ENCODE measurements at regions not wholly inside any gene's neighbourhood (a gene's known extent, or its start where the extent isn't known, plus 50 kb on each side); places are given as distances from the start of the nearest gene placed in this dataset.

DNA sequence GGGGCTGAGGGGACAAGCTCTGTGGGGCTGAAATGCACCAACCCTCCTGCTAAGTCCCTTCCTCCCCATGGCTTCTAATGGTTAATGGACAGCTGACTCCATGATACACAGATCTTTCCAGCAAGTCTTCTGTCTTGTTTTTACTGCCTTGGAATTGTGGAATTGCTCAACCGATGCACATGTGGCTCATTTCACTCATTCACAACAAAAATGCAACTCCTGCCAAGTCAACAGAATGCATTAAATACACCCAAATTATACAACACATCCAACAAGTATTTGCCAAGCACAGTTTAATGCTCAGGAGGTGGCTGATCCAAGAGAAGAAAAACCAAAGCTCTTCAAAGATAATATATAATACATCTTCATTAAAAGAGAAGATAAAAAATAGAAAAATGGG is 61.9 kb upstream of the PAGE4 start:
- 88% methylated on average over 1 of the region's 1 CpG; no CpG with 5 or more reads in 1 of the 2 experiments for WGBS, 2 experiments (ENCODE audit: extremely low coverage in 1 of 2, insufficient coverage in 1 of 2, insufficient read length in 1 of 2, insufficient replicate concordance in 2 of 2, low coverage in 1 of 2, low lambda C conversion rate in 2 of 2, missing lambda C conversion rate in 1 of 2)
- Histone ChIP-seq H4K5ac (ENCODE audit: insufficient read length, low read depth, low read length) (no peak overlapping the region), H3K56ac (replicated peaks; ENCODE audit: insufficient read length, low read depth, low read length) (no peak overlapping the region), H3K27ac (ENCODE audit: low read depth, low read length) (no peak overlapping the region), H4K91ac (replicated peaks; ENCODE audit: insufficient read length, low read length) (no peak overlapping the region), H2BK5ac (ENCODE audit: low read depth, low read length) (no peak overlapping the region), H2AK5ac (ENCODE audit: low read depth, low read length) (no peak overlapping the region), H3K9me3 (ENCODE audit: insufficient read depth in 2 of 2, low read depth in 1 of 2, low read length in 1 of 2) (no peaks in the 10 kb centered on the region), H2AFZ (ENCODE audit: low read length) (no peak overlapping the region), H3K4ac (replicated peaks; ENCODE audit: insufficient read length, low read depth, low read length) (no peak overlapping the region), H3K36me3 (ENCODE audit: control insufficient read depth in 2 of 4, insufficient read depth in 4 of 4, low read length in 3 of 4) (no peaks in the 10 kb centered on the region), H3K18ac (ENCODE audit: extremely low read depth, low read length) (no peak overlapping the region), H3K27me3 (replicated peaks in 1 of 4; ENCODE audit: control insufficient read depth in 3 of 4, extremely low read depth in 1 of 4, insufficient read depth in 3 of 4, low read length in 3 of 4) (no peaks in the 10 kb centered on the region), H3K4me3 (ENCODE audit: extremely low read depth in 1 of 4, insufficient read depth in 2 of 4, low read depth in 3 of 4, low read length in 4 of 4) (no peak overlapping the region), H3K9ac (replicated peaks in 1 of 4; ENCODE audit: extremely low read depth in 1 of 4, low read depth in 3 of 4, low read length in 3 of 4) (no peak overlapping the region), H2BK20ac (ENCODE audit: low read length) (no peak overlapping the region), H3K14ac (ENCODE audit: insufficient read length) (no peak overlapping the region), H2BK120ac (replicated peaks; ENCODE audit: low read depth, low read length) (no peak overlapping the region), H4K8ac (ENCODE audit: extremely low read depth, insufficient read depth, low read length) (no peak overlapping the region), H4K20me1 (replicated peaks in 1 of 2; ENCODE audit: control insufficient read depth in 1 of 2, insufficient read depth in 2 of 2, low read length in 2 of 2) (no peaks in the 10 kb centered on the region), H3K4me1 (replicated peaks in 1 of 4; ENCODE audit: control insufficient read depth in 3 of 4, insufficient read depth in 4 of 4, low read length in 3 of 4) (no peaks in the 10 kb centered on the region), H3K4me2 (ENCODE audit: insufficient read depth in 1 of 2, low read depth in 2 of 2, low read length in 2 of 2) (no peak overlapping the region), H3K79me2 (ENCODE audit: control insufficient read depth in 1 of 2, insufficient read depth in 2 of 2, low read length in 2 of 2) (no peaks in the 10 kb centered on the region), H3K23ac (ENCODE audit: insufficient read length) (no peak overlapping the region), H2BK12ac (ENCODE audit: low read depth, low read length) (no peak overlapping the region), H3K79me1 (ENCODE audit: low read depth, low read length) (no peaks in the 10 kb centered on the region), H2BK15ac (ENCODE audit: low read length) (no peak overlapping the region), H3K23me2 (ENCODE audit: low read depth, low read length) (no peaks in the 10 kb centered on the region)
- DNase-seq (ENCODE audit: low read depth in 1 of 2, low spot score in 2 of 2) (no peak), FAIRE-seq (no peak)
- ChIA-PET CTCF (ENCODE audit: partially characterized antibody) (interaction anchor here (0.8 kb wide), 1 partner anchor 71 kb away, joined by 3 read pairs; no protein-coding TSS in a partner anchor), POLR2A (ENCODE audit: partially characterized antibody) (no interaction called here)
- no peak for TF ChIP-seq SP4 (IDR thresholded peaks at IDR 0.05; ENCODE audit: low read length)
- TF ChIP-seq TBP (IDR thresholded peaks at IDR 0.05; ENCODE audit: low read depth, low read length), result no peak
- TF ChIP-seq RNF2 (IDR thresholded peaks at IDR 0.05; ENCODE audit: borderline replicate concordance, low read depth, low read length, missing control alignments, poor library complexity, severe bottlenecking), result no peak
- TF ChIP-seq SUZ12 (IDR thresholded peaks at IDR 0.05; ENCODE audit: low read length), result no peak
- no peak for TF ChIP-seq EP300 (IDR thresholded peaks at IDR 0.05; ENCODE audit: borderline replicate concordance in 1 of 2, low read depth in 2 of 2, low read length in 2 of 2)
- TF ChIP-seq, protein P1, sequence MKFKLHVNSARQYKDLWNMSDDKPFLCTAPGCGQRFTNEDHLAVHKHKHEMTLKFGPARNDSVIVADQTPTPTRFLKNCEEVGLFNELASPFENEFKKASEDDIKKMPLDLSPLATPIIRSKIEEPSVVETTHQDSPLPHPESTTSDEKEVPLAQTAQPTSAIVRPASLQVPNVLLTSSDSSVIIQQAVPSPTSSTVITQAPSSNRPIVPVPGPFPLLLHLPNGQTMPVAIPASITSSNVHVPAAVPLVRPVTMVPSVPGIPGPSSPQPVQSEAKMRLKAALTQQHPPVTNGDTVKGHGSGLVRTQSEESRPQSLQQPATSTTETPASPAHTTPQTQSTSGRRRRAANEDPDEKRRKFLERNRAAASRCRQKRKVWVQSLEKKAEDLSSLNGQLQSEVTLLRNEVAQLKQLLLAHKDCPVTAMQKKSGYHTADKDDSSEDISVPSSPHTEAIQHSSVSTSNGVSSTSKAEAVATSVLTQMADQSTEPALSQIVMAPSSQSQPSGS (IDR thresholded peaks at IDR 0.05; ENCODE audit: low read length), result no peak
- TF ChIP-seq CBX5 (IDR thresholded peaks at IDR 0.05; ENCODE audit: low read depth, low read length), result no peak
- no peak for TF ChIP-seq BCL11A (IDR thresholded peaks at IDR 0.05; ENCODE audit: low read depth in 2 of 2, low read length in 2 of 2)
- TF ChIP-seq POU5F1 (IDR thresholded peaks at IDR 0.05; ENCODE audit: low read depth, low read length), result no peak
- TF ChIP-seq CBX8 (IDR thresholded peaks at IDR 0.05; ENCODE audit: borderline replicate concordance, low read depth, low read length), result no peak
- TF ChIP-seq, protein P2, sequence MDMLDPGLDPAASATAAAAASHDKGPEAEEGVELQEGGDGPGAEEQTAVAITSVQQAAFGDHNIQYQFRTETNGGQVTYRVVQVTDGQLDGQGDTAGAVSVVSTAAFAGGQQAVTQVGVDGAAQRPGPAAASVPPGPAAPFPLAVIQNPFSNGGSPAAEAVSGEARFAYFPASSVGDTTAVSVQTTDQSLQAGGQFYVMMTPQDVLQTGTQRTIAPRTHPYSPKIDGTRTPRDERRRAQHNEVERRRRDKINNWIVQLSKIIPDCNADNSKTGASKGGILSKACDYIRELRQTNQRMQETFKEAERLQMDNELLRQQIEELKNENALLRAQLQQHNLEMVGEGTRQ (IDR thresholded peaks at IDR 0.05; ENCODE audit: low read length), result no peak
- no peak for TF ChIP-seq SRF (IDR thresholded peaks at IDR 0.05; ENCODE audit: low read depth, low read length)

Measured in H1 (cell line).